ENCODE measurements at regions not wholly inside any gene's neighbourhood (a gene's known extent, or its start where the extent isn't known, plus 50 kb on each side); places are given as distances from the start of the nearest gene placed in this dataset.

- H3K4me1 ChIP-seq = no peaks in the 10 kb centered on the region
- H3K27me3 ChIP-seq = no peaks in the 10 kb centered on the region
- TF ChIP-seq CTCF (IDR thresholded peaks at IDR 0.05) = no peak
- TF ChIP-seq EP300 (IDR thresholded peaks at IDR 0.05) = no peak
- TF ChIP-seq POLR2A (IDR thresholded peaks at IDR 0.05; ENCODE audit: low read depth) = no peak
- TF ChIP-seq POLR2AphosphoS5 (IDR thresholded peaks at IDR 0.05) = no peak
- H3K27ac ChIP-seq (replicated peaks in 1 of 4) = no peak overlapping the region
- intact Hi-C loops (cut with DNase I) = no loop called here
- DNase-seq (ENCODE audit: extremely low spot score) = no peak
- 89% methylated on average over 2 of the region's 2 CpGs for WGBS
- no peak overlapping the region for H3K4me3 ChIP-seq
- H3K9me3 ChIP-seq = no peaks in the 10 kb centered on the region
- no peaks in the 10 kb centered on the region for H3K36me3 ChIP-seq
Measured at GRCh38 chr3:181974198-181974597, 262.5 kb downstream of the SOX2 start.

GRCh38 chr3:181976526-181976925 lies 264.8 kb downstream of the SOX2 start:
- Histone ChIP-seq H3K36me3 (no peaks in the 10 kb centered on the region), H3K4me3 (no peak overlapping the region), H3K27me3 (no peaks in the 10 kb centered on the region), H3K9me3 (no peaks in the 10 kb centered on the region), H3K27ac (replicated peaks in 1 of 4) (no peak overlapping the region), H3K4me1 (no peaks in the 10 kb centered on the region)
- WGBS = 62% methylated on average over 1 of the region's 1 CpG
- DNase-seq (ENCODE audit: extremely low spot score) = no peak
- intact Hi-C loops (cut with DNase I) = no loop called here
- TF ChIP-seq EP300 (IDR thresholded peaks at IDR 0.05) (no peak), POLR2AphosphoS5 (IDR thresholded peaks at IDR 0.05) (no peak), POLR2A (IDR thresholded peaks at IDR 0.05; ENCODE audit: low read depth) (no peak), CTCF (IDR thresholded peaks at IDR 0.05) (no peak)

- Histone ChIP-seq H3K36me3 (no peaks in the 10 kb centered on the region), H3K27ac (replicated peaks in 1 of 4) (no peak overlapping the region), H3K27me3 (no peaks in the 10 kb centered on the region), H3K9me3 (no peaks in the 10 kb centered on the region), H3K4me3 (no peak overlapping the region), H3K4me1 (no peaks in the 10 kb centered on the region)
- no peak for DNase-seq (ENCODE audit: extremely low spot score)
- 69% methylated on average over 2 of the region's 2 CpGs for WGBS
- intact Hi-C loops (cut with DNase I) = no loop called here
- TF ChIP-seq POLR2AphosphoS5 (IDR thresholded peaks at IDR 0.05) = no peak
- TF ChIP-seq POLR2A (IDR thresholded peaks at IDR 0.05; ENCODE audit: low read depth) = no peak
- TF ChIP-seq CTCF (IDR thresholded peaks at IDR 0.05) = no peak
- no peak for TF ChIP-seq EP300 (IDR thresholded peaks at IDR 0.05)
Measured at GRCh38 chr3:181985386-181985785, 273.7 kb downstream of the SOX2 start.

- intact Hi-C loops (cut with DNase I) = no loop called here
- Histone ChIP-seq H3K36me3 (no peaks in the 10 kb centered on the region), H3K4me3 (no peak overlapping the region), H3K9me3 (no peaks in the 10 kb centered on the region), H3K27me3 (no peaks in the 10 kb centered on the region), H3K27ac (replicated peaks in 1 of 4) (no peak overlapping the region), H3K4me1 (no peaks in the 10 kb centered on the region)
- TF ChIP-seq EP300 (IDR thresholded peaks at IDR 0.05) (no peak), POLR2A (IDR thresholded peaks at IDR 0.05; ENCODE audit: low read depth) (no peak), POLR2AphosphoS5 (IDR thresholded peaks at IDR 0.05) (no peak), CTCF (IDR thresholded peaks at IDR 0.05) (no peak)
- no peak for DNase-seq (ENCODE audit: extremely low spot score)
- WGBS = 84% methylated on average over 4 of the region's 4 CpGs
Measured at GRCh38 chr3:181987736-181988135, 276.0 kb downstream of the SOX2 start.

GRCh38 chr3:181998828-181999227 lies 287.1 kb downstream of the SOX2 start:
- DNase-seq (ENCODE audit: extremely low spot score) = no peak
- intact Hi-C loops (cut with DNase I) = no loop called here
- Histone ChIP-seq H3K27me3 (no peaks in the 10 kb centered on the region), H3K4me3 (no peak overlapping the region), H3K36me3 (no peaks in the 10 kb centered on the region), H3K9me3 (no peaks in the 10 kb centered on the region), H3K4me1 (no peaks in the 10 kb centered on the region), H3K27ac (replicated peaks in 1 of 4) (no peak overlapping the region)
- WGBS = 82% methylated on average over 4 of the region's 4 CpGs
- TF ChIP-seq CTCF (IDR thresholded peaks at IDR 0.05) (no peak), POLR2A (IDR thresholded peaks at IDR 0.05; ENCODE audit: low read depth) (no peak), EP300 (IDR thresholded peaks at IDR 0.05) (no peak), POLR2AphosphoS5 (IDR thresholded peaks at IDR 0.05) (no peak)

Data from esophagus muscularis mucosa (tissue), 4 donors.